ENCODE measurements at regions not wholly inside any gene's neighbourhood (a gene's known extent, or its start where the extent isn't known, plus 50 kb on each side); places are given as distances from the start of the nearest gene placed in this dataset.

DNA sequence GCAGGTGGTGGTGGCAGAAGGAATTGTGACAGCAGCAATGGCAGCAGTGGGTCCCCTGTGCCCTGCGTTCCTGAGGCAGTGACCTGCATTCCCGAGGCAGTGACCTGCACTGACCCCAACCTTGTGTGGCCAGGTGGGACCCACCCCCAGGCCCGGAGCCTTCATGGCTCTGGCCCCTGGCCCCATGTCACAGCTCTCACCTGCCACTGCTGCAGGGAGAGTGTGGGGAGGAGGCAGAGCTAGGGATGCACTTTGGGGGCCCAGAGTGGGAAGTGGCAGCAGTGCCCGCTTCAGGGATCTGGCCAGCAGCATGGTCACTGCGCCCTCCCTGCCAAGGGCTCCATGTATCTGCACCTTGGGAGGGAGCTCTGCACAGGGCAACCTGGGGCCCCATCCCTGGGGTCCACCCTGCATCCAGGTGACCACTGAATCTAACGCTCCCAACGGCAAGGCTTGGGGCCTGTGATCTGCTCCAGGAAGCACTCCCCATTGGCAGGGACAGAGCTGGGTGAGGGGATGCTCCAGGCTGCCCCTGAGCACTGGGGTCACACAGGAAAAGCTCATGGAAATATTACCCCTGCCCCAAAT lies 618.6 kb downstream of the RWDD3 start (continued):
- TF ChIP-seq ARID3B (CRISPR knock-in tag; IDR thresholded peaks at IDR 0.05; ENCODE audit: borderline replicate concordance) (no peak), ZBTB7A (IDR thresholded peaks at IDR 0.05; ENCODE audit: borderline replicate concordance, control insufficient read depth, low read depth, low read length) (no peak), ZBTB26 (CRISPR knock-in tag; IDR thresholded peaks at IDR 0.05) (no peak), YBX1 (IDR thresholded peaks at IDR 0.05) (no peak), BHLHE40 (IDR thresholded peaks at IDR 0.05; ENCODE audit: low read length) (no peak), HBP1 (CRISPR knock-in tag; IDR thresholded peaks at IDR 0.05) (no peak), SMAD1 (IDR thresholded peaks at IDR 0.05; ENCODE audit: low read depth, low read length, partially characterized antibody) (no peak), ZBTB9 (CRISPR knock-in tag; IDR thresholded peaks at IDR 0.05) (no peak)
- TF ChIP-seq, protein P1, sequence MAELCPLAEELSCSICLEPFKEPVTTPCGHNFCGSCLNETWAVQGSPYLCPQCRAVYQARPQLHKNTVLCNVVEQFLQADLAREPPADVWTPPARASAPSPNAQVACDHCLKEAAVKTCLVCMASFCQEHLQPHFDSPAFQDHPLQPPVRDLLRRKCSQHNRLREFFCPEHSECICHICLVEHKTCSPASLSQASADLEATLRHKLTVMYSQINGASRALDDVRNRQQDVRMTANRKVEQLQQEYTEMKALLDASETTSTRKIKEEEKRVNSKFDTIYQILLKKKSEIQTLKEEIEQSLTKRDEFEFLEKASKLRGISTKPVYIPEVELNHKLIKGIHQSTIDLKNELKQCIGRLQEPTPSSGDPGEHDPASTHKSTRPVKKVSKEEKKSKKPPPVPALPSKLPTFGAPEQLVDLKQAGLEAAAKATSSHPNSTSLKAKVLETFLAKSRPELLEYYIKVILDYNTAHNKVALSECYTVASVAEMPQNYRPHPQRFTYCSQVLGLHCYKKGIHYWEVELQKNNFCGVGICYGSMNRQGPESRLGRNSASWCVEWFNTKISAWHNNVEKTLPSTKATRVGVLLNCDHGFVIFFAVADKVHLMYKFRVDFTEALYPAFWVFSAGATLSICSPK (IDR thresholded peaks at IDR 0.05; ENCODE audit: borderline replicate concordance) = no peak
